ENCODE measurements at regions not wholly inside any gene's neighbourhood (a gene's known extent, or its start where the extent isn't known, plus 50 kb on each side); places are given as distances from the start of the nearest gene placed in this dataset.

- Mint-ChIP-seq H3K27ac (no peak overlapping the region), H3K4me3 (no peak overlapping the region), H3K4me1 (peaks cover 5% of the 10 kb centered on the region), H3K36me3 (peaks cover 8% of the 10 kb centered on the region; the same call in 1 of the 2 replicates), H3K9me3 (peaks cover 33% of the 10 kb centered on the region), H3K27me3 (ENCODE audit: low read depth) (no peaks in the 10 kb centered on the region)
- POLR2A ChIA-PET: no interaction called here
- CTCF ChIA-PET: no interaction called here
- no peak for DNase-seq (ENCODE audit: low spot score)
- no peak for ATAC-seq
- TF ChIP-seq STAT6 (CRISPR knock-in tag; conservative IDR thresholded peaks at IDR 0.05; ENCODE audit: low read depth) (no peak), NFE2L1 (CRISPR knock-in tag; IDR thresholded peaks at IDR 0.05) (no peak), ETV6 (CRISPR knock-in tag; IDR thresholded peaks at IDR 0.05) (no peak), ZNF317 (CRISPR knock-in tag; IDR thresholded peaks at IDR 0.05; ENCODE audit: borderline replicate concordance, low read depth) (no peak), AFF4 (CRISPR knock-in tag; IDR thresholded peaks at IDR 0.05; ENCODE audit: borderline replicate concordance) (no peak), ZNF232 (CRISPR knock-in tag; IDR thresholded peaks at IDR 0.05) (no peak), TEAD4 (CRISPR knock-in tag; IDR thresholded peaks at IDR 0.05) (no peak), ARID4B (CRISPR knock-in tag; IDR thresholded peaks at IDR 0.05; ENCODE audit: borderline replicate concordance) (no peak), NR3C1 (CRISPR knock-in tag; conservative IDR thresholded peaks at IDR 0.05; ENCODE audit: low read depth) (no peak), ZNF425 (CRISPR knock-in tag; conservative IDR thresholded peaks at IDR 0.05) (no peak), AR (CRISPR knock-in tag; IDR thresholded peaks at IDR 0.05) (no peak), JUN (CRISPR knock-in tag; IDR thresholded peaks at IDR 0.05) (no peak), GABPB1 (CRISPR knock-in tag; IDR thresholded peaks at IDR 0.05) (no peak), ATF6 (CRISPR knock-in tag; IDR thresholded peaks at IDR 0.05) (no peak), ATF3 (CRISPR knock-in tag; conservative IDR thresholded peaks at IDR 0.05) (no peak), TCF7 (CRISPR knock-in tag; IDR thresholded peaks at IDR 0.05; ENCODE audit: low read depth) (no peak), HMGA2 (CRISPR knock-in tag; IDR thresholded peaks at IDR 0.05) (no peak), NR2C2 (CRISPR knock-in tag; IDR thresholded peaks at IDR 0.05) (no peak)
Observed at GRCh38 chr6:85287158-85287557, 162.7 kb upstream of the NT5E start.

Data from WTC11 (cell line).